GM12874 (cell line): ENCODE measurements at regions not wholly inside any gene's neighbourhood (a gene's known extent, or its start where the extent isn't known, plus 50 kb on each side); places are given as distances from the start of the nearest gene placed in this dataset.

Experiments
- CTCF ChIP-seq: IDR thresholded peaks from 2 replicates; pipeline ENCODE4 v1.5.1; 2011; ENCODE audit warnings: low read depth, mild to moderate bottlenecking, control low read depth, low read length, moderate library complexity; ENCODE audit not compliant: insufficient read depth

- no peak for TF ChIP-seq CTCF
These were observed 98.3 kb downstream of the BMP4 start for GRCh38 chr14:53858345-53858684.

GRCh38 chr14:53857625-53858344 lies 98.8 kb downstream of the BMP4 start:
- TF ChIP-seq CTCF: no peak

GRCh38 chr14:53855574-53855973 lies 101.1 kb downstream of the BMP4 start:
- no peak for TF ChIP-seq CTCF

- TF ChIP-seq CTCF: no peak
These were observed 101.5 kb downstream of the BMP4 start for GRCh38 chr14:53855127-53855526.

GRCh38 chr14:53851394-53852090 lies 105.1 kb downstream of the BMP4 start:
- no peak for TF ChIP-seq CTCF

- TF ChIP-seq CTCF: no peak
These were observed 105.8 kb downstream of the BMP4 start for GRCh38 chr14:53850714-53851296.

GRCh38 chr14:53849549-53849948 lies 107.1 kb downstream of the BMP4 start:
- no peak for TF ChIP-seq CTCF
